Ureter (tissue), 1 donor: ENCODE measurements at regions not wholly inside any gene's neighbourhood (a gene's known extent, or its start where the extent isn't known, plus 50 kb on each side); places are given as distances from the start of the nearest gene placed in this dataset.

Source experiments
- DNase-seq: peaks from one replicate; pipeline ENCODE4 v3.0.0-alpha.2; 2020; ENCODE audit warnings: low spot score
- donor health status: DM: yes; HTN: yes; CAD: no.

- DNase-seq = peak; percentile 13
These were observed 166.7 kb downstream of the PTPN20 start for GRCh38 chr10:47077941-47078340.

GRCh38 chr10:47078393-47079203 lies 167.4 kb downstream of the PTPN20 start:
- no peak for DNase-seq

GRCh38 chr10:47079204-47079580 lies 168.0 kb downstream of the PTPN20 start:
- no peak for DNase-seq

GRCh38 chr10:47081264-47081663 lies 170.0 kb downstream of the PTPN20 start:
- no peak for DNase-seq

GRCh38 chr10:47082055-47082784 lies 171.0 kb downstream of the PTPN20 start:
- no peak for DNase-seq

- no peak for DNase-seq
These were observed 176.4 kb downstream of the PTPN20 start for GRCh38 chr10:47087667-47088066.

GRCh38 chr10:47088656-47089354 lies 177.6 kb downstream of the PTPN20 start:
- DNase-seq = no peak

GRCh38 chr10:47090042-47090441 lies 178.8 kb downstream of the PTPN20 start:
- no peak for DNase-seq

- no peak for DNase-seq
These were observed 179.7 kb downstream of the PTPN20 start for GRCh38 chr10:47090903-47091302.

- DNase-seq = no peak
These were observed 180.2 kb downstream of the PTPN20 start for GRCh38 chr10:47091421-47091820.

- DNase-seq = no peak
These were observed 181.1 kb downstream of the PTPN20 start for GRCh38 chr10:47092376-47092775.

GRCh38 chr10:47092831-47093230 lies 181.6 kb downstream of the PTPN20 start:
- DNase-seq = no peak

- DNase-seq = no peak
These were observed 182.9 kb downstream of the PTPN20 start for GRCh38 chr10:47094126-47094525.

- DNase-seq = peak; percentile 23
These were observed 183.4 kb downstream of the PTPN20 start for GRCh38 chr10:47094636-47095035.

- peak; percentile 31 for DNase-seq
These were observed 184.0 kb downstream of the PTPN20 start for GRCh38 chr10:47095211-47095610.

- DNase-seq = peak; percentile 2
These were observed 184.8 kb downstream of the PTPN20 start for GRCh38 chr10:47095848-47096612.

- no peak for DNase-seq
These were observed 187.0 kb downstream of the PTPN20 start for GRCh38 chr10:47098238-47098637.

- DNase-seq = no peak
These were observed 187.7 kb downstream of the PTPN20 start for GRCh38 chr10:47098964-47099363.

GRCh38 chr10:47099474-47099873 lies 188.2 kb downstream of the PTPN20 start:
- DNase-seq = peak; percentile 14

- DNase-seq = no peak
These were observed 190.0 kb downstream of the PTPN20 start for GRCh38 chr10:47101196-47101595.

GRCh38 chr10:47101807-47102206 lies 190.6 kb downstream of the PTPN20 start:
- peak; percentile 29 for DNase-seq

GRCh38 chr10:47104151-47104605 lies 192.9 kb downstream of the PTPN20 start:
- DNase-seq = no peak
